WTC11 (cell line): ENCODE measurements at regions not wholly inside any gene's neighbourhood (a gene's known extent, or its start where the extent isn't known, plus 50 kb on each side); places are given as distances from the start of the nearest gene placed in this dataset.

Experiments used
- ATAC-seq: fragments of 200-7000 bp; cut with Tn5 transposase; 2 replicates; pipeline ENCODE4 v1.10.0; 2021; ENCODE audit warnings: mild to moderate bottlenecking, moderate library complexity
- CTCF ChIA-PET: fragments of 300-600 bp; sonication (Branson Sonifier 250); formaldehyde crosslinking; loops from one replicate; lab custom pipeline; 2021; ENCODE audit warnings: antibody characterized with exemption; lab: Charles Lee
- POLR2A ChIA-PET: fragments of 350-600 bp; sonication (Branson Sonifier 250); formaldehyde crosslinking; loops from one replicate; lab custom pipeline; 2021; ENCODE audit warnings: antibody characterized with exemption; lab: Charles Lee
- DNase-seq: peaks from one replicate; pipeline ENCODE4 v3.0.0; 2021; ENCODE audit warnings: low spot score
- H3K27ac Mint-ChIP-seq: 2 replicates; pipeline ENCODE4 v1.8.0; 2021; ENCODE audit warnings: mixed read lengths
- H3K27me3 Mint-ChIP-seq: 2 replicates; pipeline ENCODE4 v1.8.0; 2021; ENCODE audit warnings: low read depth, mild to moderate bottlenecking, moderate library complexity, mixed read lengths
- H3K36me3 Mint-ChIP-seq: 2 replicates; pipeline ENCODE4 v1.8.0; 2021; ENCODE audit warnings: mixed read lengths
- H3K4me1 Mint-ChIP-seq: 2 replicates; pipeline ENCODE4 v1.8.0; 2022; ENCODE audit warnings: mixed read lengths
- H3K4me3 Mint-ChIP-seq: 2 replicates; pipeline ENCODE4 v1.8.0; 2021; ENCODE audit warnings: mild to moderate bottlenecking, moderate library complexity, mixed read lengths
- H3K9me3 Mint-ChIP-seq: 2 replicates; pipeline ENCODE4 v1.8.0; 2021; ENCODE audit warnings: mixed read lengths
- ARID4B ChIP-seq: sonication (generic); formaldehyde crosslinking; IDR thresholded peaks from 2 replicates; pipeline ENCODE4 v1.8.0; 2023; ENCODE audit warnings: missing genetic modification reagents, mild to moderate bottlenecking, borderline replicate concordance
- ATF3 ChIP-seq: sonication (generic); formaldehyde crosslinking; conservative IDR thresholded peaks from 2 replicates; pipeline ENCODE4 v1.8.1; 2022; ENCODE audit warnings: mild to moderate bottlenecking, missing genetic modification reagents
- CREB1 ChIP-seq: sonication (generic); formaldehyde crosslinking; IDR thresholded peaks from 2 replicates; pipeline ENCODE4 v1.8.0; 2023; ENCODE audit warnings: mild to moderate bottlenecking, missing genetic modification reagents
- ETV6 ChIP-seq: sonication (generic); formaldehyde crosslinking; IDR thresholded peaks from 2 replicates; pipeline ENCODE4 v1.8.1; 2022; ENCODE audit warnings: mild to moderate bottlenecking, missing genetic modification reagents
- OVOL2 ChIP-seq: fragments of 250-450 bp; sonication (Bioruptor Pico); IDR thresholded peaks from 2 replicates; pipeline ENCODE4 v1.9.0; 2021; ENCODE audit warnings: mild to moderate bottlenecking, borderline replicate concordance
- SMAD3 ChIP-seq: sonication (generic); formaldehyde crosslinking; IDR thresholded peaks from 2 replicates; pipeline ENCODE4 v1.8.0; 2022; ENCODE audit warnings: missing genetic modification reagents, mild to moderate bottlenecking, borderline replicate concordance
- SOX15 ChIP-seq: fragments of 250-450 bp; sonication (Bioruptor Pico); IDR thresholded peaks from 2 replicates; pipeline ENCODE4 v1.9.0; 2021; ENCODE audit warnings: mild to moderate bottlenecking
- SP1 ChIP-seq: sonication (generic); formaldehyde crosslinking; conservative IDR thresholded peaks from 2 replicates; pipeline ENCODE4 v1.8.1; 2022; ENCODE audit warnings: missing genetic modification reagents
- USF2 ChIP-seq: sonication (generic); formaldehyde crosslinking; IDR thresholded peaks from 2 replicates; pipeline ENCODE4 v1.8.1; 2023; ENCODE audit warnings: mild to moderate bottlenecking, missing genetic modification reagents, moderate library complexity
- ZNF138 ChIP-seq: sonication (generic); formaldehyde crosslinking; conservative IDR thresholded peaks from 2 replicates; pipeline ENCODE4 v1.8.1; 2022; ENCODE audit warnings: mild to moderate bottlenecking, moderate library complexity, missing genetic modification reagents
- ZNF396 ChIP-seq: fragments of 250-450 bp; sonication (Bioruptor Pico); IDR thresholded peaks from 2 replicates; pipeline ENCODE4 v1.8.0; 2021; ENCODE audit warnings: mild to moderate bottlenecking, moderate library complexity, borderline replicate concordance
- ZNF416 ChIP-seq: fragments of 250-450 bp; sonication (Bioruptor Pico); IDR thresholded peaks from 2 replicates; pipeline ENCODE4 v1.9.0; 2021; ENCODE audit warnings: mild to moderate bottlenecking, inconsistent platforms
- TF ChIP-seq, protein P1 (sequence below): sonication (generic); formaldehyde crosslinking; IDR thresholded peaks from 2 replicates; pipeline ENCODE4 v1.8.1; 2023; ENCODE audit warnings: mild to moderate bottlenecking, missing genetic modification reagents, moderate library complexity
- TF ChIP-seq, protein P2 (sequence below): sonication (generic); formaldehyde crosslinking; IDR thresholded peaks from 2 replicates; pipeline ENCODE4 v1.8.1; 2022; ENCODE audit warnings: low read depth, mild to moderate bottlenecking, moderate library complexity, missing genetic modification reagents, borderline replicate concordance
- TF ChIP-seq, protein P3 (sequence below): fragments of 250-450 bp; sonication (Bioruptor Pico); IDR thresholded peaks from 2 replicates; pipeline ENCODE4 v2.1.2; 2022; ENCODE audit warnings: mild to moderate bottlenecking, moderate library complexity
- TF ChIP-seq, protein P4 (sequence below): sonication (generic); formaldehyde crosslinking; IDR thresholded peaks from 2 replicates; pipeline ENCODE4 v1.8.0; 2022; ENCODE audit warnings: missing genetic modification reagents

DNA sequence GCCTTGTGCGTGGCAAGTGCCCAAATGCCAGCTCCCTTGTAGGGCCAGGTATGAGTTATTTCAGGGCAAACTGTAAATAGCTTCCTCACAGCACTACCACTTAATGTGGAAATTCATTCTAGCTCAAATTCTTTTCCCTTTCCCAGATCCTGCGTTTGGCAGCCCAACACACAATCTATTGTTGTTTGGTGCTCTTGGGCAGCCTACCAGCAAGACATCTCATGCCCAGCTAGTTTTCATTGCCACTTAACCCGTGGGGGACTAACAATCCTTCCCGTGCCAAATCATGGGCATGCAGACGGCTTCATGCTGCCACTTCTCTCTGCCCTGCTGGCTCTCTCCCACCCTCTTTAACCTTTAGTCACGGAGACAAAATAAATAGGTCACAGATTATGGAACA is 454.2 kb downstream of the GRIA2 start:
- POLR2A ChIA-PET = no interaction called here
- CTCF ChIA-PET = no interaction called here
- no peaks in the 10 kb centered on the region; the same call in 1 of the 2 replicates for H3K27me3 Mint-ChIP-seq
- ATAC-seq (no peak), DNase-seq (no peak)
- H3K9me3 Mint-ChIP-seq = peaks cover 26% of the 10 kb centered on the region
- H3K4me1 Mint-ChIP-seq = no peaks in the 10 kb centered on the region
- no peak overlapping the region for H3K4me3 Mint-ChIP-seq
- H3K36me3 Mint-ChIP-seq = peaks cover 25% of the 10 kb centered on the region
- no peak overlapping the region for H3K27ac Mint-ChIP-seq
- TF ChIP-seq ZNF396 (no peak), USF2 (CRISPR knock-in tag) (no peak), CREB1 (CRISPR knock-in tag) (no peak), SP1 (CRISPR knock-in tag) (no peak), ZNF138 (CRISPR knock-in tag) (no peak), ZNF416 (CRISPR knock-in tag) (no peak), SMAD3 (CRISPR knock-in tag) (no peak), ARID4B (CRISPR knock-in tag) (no peak), OVOL2 (no peak), ATF3 (CRISPR knock-in tag) (no peak), ETV6 (CRISPR knock-in tag) (no peak), SOX15 (CRISPR knock-in tag) (no peak)
- TF ChIP-seq, protein P1, sequence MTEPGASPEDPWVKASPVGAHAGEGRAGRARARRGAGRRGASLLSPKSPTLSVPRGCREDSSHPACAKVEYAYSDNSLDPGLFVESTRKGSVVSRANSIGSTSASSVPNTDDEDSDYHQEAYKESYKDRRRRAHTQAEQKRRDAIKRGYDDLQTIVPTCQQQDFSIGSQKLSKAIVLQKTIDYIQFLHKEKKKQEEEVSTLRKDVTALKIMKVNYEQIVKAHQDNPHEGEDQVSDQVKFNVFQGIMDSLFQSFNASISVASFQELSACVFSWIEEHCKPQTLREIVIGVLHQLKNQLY (CRISPR knock-in tag) = no peak
- TF ChIP-seq, protein P2, sequence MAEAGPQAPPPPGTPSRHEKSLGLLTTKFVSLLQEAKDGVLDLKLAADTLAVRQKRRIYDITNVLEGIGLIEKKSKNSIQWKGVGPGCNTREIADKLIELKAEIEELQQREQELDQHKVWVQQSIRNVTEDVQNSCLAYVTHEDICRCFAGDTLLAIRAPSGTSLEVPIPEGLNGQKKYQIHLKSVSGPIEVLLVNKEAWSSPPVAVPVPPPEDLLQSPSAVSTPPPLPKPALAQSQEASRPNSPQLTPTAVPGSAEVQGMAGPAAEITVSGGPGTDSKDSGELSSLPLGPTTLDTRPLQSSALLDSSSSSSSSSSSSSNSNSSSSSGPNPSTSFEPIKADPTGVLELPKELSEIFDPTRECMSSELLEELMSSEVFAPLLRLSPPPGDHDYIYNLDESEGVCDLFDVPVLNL = no peak
- TF ChIP-seq, protein P3, sequence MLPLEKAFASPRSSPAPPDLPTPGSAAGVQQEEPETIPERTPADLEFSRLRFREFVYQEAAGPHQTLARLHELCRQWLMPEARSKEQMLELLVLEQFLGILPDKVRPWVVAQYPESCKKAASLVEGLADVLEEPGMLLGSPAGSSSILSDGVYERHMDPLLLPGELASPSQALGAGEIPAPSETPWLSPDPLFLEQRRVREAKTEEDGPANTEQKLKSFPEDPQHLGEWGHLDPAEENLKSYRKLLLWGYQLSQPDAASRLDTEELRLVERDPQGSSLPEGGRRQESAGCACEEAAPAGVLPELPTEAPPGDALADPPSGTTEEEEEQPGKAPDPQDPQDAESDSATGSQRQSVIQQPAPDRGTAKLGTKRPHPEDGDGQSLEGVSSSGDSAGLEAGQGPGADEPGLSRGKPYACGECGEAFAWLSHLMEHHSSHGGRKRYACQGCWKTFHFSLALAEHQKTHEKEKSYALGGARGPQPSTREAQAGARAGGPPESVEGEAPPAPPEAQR = no peak
- TF ChIP-seq, protein P4, sequence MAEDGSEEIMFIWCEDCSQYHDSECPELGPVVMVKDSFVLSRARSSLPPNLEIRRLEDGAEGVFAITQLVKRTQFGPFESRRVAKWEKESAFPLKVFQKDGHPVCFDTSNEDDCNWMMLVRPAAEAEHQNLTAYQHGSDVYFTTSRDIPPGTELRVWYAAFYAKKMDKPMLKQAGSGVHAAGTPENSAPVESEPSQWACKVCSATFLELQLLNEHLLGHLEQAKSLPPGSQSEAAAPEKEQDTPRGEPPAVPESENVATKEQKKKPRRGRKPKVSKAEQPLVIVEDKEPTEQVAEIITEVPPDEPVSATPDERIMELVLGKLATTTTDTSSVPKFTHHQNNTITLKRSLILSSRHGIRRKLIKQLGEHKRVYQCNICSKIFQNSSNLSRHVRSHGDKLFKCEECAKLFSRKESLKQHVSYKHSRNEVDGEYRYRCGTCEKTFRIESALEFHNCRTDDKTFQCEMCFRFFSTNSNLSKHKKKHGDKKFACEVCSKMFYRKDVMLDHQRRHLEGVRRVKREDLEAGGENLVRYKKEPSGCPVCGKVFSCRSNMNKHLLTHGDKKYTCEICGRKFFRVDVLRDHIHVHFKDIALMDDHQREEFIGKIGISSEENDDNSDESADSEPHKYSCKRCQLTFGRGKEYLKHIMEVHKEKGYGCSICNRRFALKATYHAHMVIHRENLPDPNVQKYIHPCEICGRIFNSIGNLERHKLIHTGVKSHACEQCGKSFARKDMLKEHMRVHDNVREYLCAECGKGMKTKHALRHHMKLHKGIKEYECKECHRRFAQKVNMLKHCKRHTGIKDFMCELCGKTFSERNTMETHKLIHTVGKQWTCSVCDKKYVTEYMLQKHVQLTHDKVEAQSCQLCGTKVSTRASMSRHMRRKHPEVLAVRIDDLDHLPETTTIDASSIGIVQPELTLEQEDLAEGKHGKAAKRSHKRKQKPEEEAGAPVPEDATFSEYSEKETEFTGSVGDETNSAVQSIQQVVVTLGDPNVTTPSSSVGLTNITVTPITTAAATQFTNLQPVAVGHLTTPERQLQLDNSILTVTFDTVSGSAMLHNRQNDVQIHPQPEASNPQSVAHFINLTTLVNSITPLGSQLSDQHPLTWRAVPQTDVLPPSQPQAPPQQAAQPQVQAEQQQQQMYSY (CRISPR knock-in tag) = no peak
- TF ChIP-seq, all 79 proteins: peak for 0
